ENCODE measurements at regions not wholly inside any gene's neighbourhood (a gene's known extent, or its start where the extent isn't known, plus 50 kb on each side); places are given as distances from the start of the nearest gene placed in this dataset.

GRCh38 chr4:27387711-27388110 lies 527.1 kb downstream of the STIM2 start:
- Histone ChIP-seq H3K4me1 (ENCODE audit: control insufficient read depth in 2 of 3, insufficient read depth in 2 of 3, low read depth in 1 of 3, low read length in 3 of 3) (no peaks in the 10 kb centered on the region), H3K9ac (ENCODE audit: low read length in 3 of 3) (no peak overlapping the region), H3K36me3 (ENCODE audit: control insufficient read depth in 2 of 3, insufficient read depth in 3 of 3, low read length in 3 of 3) (no peaks in the 10 kb centered on the region), H3K27ac (ENCODE audit: low read depth in 2 of 2, low read length in 2 of 2) (no peak overlapping the region), H3K9me3 (ENCODE audit: control insufficient read depth in 2 of 3, insufficient read depth in 1 of 3, low read length in 3 of 3) (no peaks in the 10 kb centered on the region), H3K27me3 (ENCODE audit: control insufficient read depth, insufficient read depth, low read length) (no peaks in the 10 kb centered on the region), H3K4me3 (ENCODE audit: low read length in 3 of 3) (no peak overlapping the region)
- DNase-seq (no peak), FAIRE-seq (no peak)
- TF ChIP-seq, protein P1, sequence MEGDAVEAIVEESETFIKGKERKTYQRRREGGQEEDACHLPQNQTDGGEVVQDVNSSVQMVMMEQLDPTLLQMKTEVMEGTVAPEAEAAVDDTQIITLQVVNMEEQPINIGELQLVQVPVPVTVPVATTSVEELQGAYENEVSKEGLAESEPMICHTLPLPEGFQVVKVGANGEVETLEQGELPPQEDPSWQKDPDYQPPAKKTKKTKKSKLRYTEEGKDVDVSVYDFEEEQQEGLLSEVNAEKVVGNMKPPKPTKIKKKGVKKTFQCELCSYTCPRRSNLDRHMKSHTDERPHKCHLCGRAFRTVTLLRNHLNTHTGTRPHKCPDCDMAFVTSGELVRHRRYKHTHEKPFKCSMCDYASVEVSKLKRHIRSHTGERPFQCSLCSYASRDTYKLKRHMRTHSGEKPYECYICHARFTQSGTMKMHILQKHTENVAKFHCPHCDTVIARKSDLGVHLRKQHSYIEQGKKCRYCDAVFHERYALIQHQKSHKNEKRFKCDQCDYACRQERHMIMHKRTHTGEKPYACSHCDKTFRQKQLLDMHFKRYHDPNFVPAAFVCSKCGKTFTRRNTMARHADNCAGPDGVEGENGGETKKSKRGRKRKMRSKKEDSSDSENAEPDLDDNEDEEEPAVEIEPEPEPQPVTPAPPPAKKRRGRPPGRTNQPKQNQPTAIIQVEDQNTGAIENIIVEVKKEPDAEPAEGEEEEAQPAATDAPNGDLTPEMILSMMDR (IDR thresholded peaks at IDR 0.05; ENCODE audit: borderline replicate concordance, extremely low read depth, insufficient read depth) = no peak
- intact Hi-C loops (cut with DNase I) = no loop called here

DNA sequence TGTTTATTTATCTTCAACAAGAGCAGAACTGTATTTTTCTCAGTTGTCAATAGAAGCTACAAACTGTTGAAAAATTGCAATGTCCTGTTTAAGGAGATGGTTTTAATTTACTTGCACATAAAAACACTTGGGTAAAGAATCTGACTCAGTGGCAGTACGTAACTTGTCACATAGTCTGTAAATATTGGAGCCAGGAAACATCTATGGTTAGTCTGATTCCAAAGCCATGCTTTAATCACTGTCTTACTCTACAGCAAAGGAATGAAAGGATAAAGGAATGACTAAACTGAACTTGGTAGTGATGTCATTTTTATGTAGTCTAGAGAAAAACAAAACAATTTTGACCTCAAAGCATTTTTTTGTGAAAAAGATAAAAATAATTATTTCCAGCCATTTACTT lies 537.2 kb downstream of the STIM2 start:
- H3K27me3 ChIP-seq (ENCODE audit: control insufficient read depth, insufficient read depth, low read length) = no peaks in the 10 kb centered on the region
- no peak overlapping the region for H3K4me3 ChIP-seq (ENCODE audit: low read length in 3 of 3)
- no peak overlapping the region for H3K9ac ChIP-seq (ENCODE audit: low read length in 3 of 3)
- TF ChIP-seq, protein P1 (IDR thresholded peaks at IDR 0.05; ENCODE audit: borderline replicate concordance, extremely low read depth, insufficient read depth) = no peak
- no peak for DNase-seq
- H3K9me3 ChIP-seq (ENCODE audit: control insufficient read depth in 2 of 3, insufficient read depth in 1 of 3, low read length in 3 of 3) = no peaks in the 10 kb centered on the region
- no peaks in the 10 kb centered on the region for H3K36me3 ChIP-seq (ENCODE audit: control insufficient read depth in 2 of 3, insufficient read depth in 3 of 3, low read length in 3 of 3)
- H3K4me1 ChIP-seq (ENCODE audit: control insufficient read depth in 2 of 3, insufficient read depth in 2 of 3, low read depth in 1 of 3, low read length in 3 of 3) = no peaks in the 10 kb centered on the region
- FAIRE-seq = no peak
- no peak overlapping the region for H3K27ac ChIP-seq (ENCODE audit: low read depth in 2 of 2, low read length in 2 of 2)
- intact Hi-C loops (cut with DNase I) = no loop called here

DNA sequence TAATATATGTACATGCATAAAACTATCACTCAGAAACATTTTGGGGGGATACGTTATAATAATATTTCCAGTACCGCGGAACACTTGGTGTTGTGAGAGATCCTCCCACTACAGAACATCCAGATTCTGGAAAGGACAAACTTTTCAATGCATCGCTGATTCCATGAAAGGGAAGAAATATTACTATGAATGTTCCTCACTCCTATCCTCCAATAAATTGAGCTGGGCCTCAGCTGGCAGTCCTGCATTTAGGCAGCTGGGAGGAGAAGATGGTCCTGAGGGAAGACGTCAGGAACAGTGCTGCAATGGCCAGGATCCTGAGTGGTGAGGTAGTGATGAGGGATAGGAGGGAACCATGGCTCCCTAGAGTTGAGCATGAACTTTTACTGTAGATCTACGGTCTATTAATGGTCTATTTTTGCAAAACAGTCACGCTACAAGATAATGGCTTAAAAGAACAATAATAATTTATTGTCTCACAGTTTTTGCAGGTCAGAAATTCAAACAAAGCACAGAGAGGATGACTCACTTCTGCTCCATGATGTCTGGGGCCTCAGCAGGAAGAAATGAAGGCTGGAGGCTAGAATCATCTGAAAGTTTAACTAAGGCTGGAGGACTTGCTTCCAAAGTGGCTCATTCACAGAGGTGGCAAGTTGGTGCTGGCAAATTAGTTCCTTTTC lies 538.1 kb downstream of the STIM2 start:
- no peak for FAIRE-seq
- Histone ChIP-seq H3K4me1 (ENCODE audit: control insufficient read depth in 2 of 3, insufficient read depth in 2 of 3, low read depth in 1 of 3, low read length in 3 of 3) (no peaks in the 10 kb centered on the region), H3K36me3 (ENCODE audit: control insufficient read depth in 2 of 3, insufficient read depth in 3 of 3, low read length in 3 of 3) (no peaks in the 10 kb centered on the region), H3K4me3 (ENCODE audit: low read length in 3 of 3) (no peak overlapping the region), H3K9me3 (ENCODE audit: control insufficient read depth in 2 of 3, insufficient read depth in 1 of 3, low read length in 3 of 3) (no peaks in the 10 kb centered on the region), H3K27ac (ENCODE audit: low read depth in 2 of 2, low read length in 2 of 2) (no peak overlapping the region), H3K27me3 (ENCODE audit: control insufficient read depth, insufficient read depth, low read length) (no peaks in the 10 kb centered on the region), H3K9ac (ENCODE audit: low read length in 3 of 3) (no peak overlapping the region)
- peak in 1 of 5 donors; percentile 19 for DNase-seq
- intact Hi-C loops (cut with DNase I) = no loop called here
- TF ChIP-seq, protein P1 (IDR thresholded peaks at IDR 0.05; ENCODE audit: borderline replicate concordance, extremely low read depth, insufficient read depth) = no peak

GRCh38 chr4:27407616-27408015 lies 547.0 kb downstream of the STIM2 start:
- intact Hi-C loops (cut with DNase I) = no loop called here
- Histone ChIP-seq H3K36me3 (ENCODE audit: control insufficient read depth in 2 of 3, insufficient read depth in 3 of 3, low read length in 3 of 3) (no peaks in the 10 kb centered on the region), H3K27me3 (ENCODE audit: control insufficient read depth, insufficient read depth, low read length) (no peaks in the 10 kb centered on the region), H3K9ac (ENCODE audit: low read length in 3 of 3) (no peak overlapping the region), H3K4me1 (ENCODE audit: control insufficient read depth in 2 of 3, insufficient read depth in 2 of 3, low read depth in 1 of 3, low read length in 3 of 3) (no peaks in the 10 kb centered on the region), H3K27ac (ENCODE audit: low read depth in 2 of 2, low read length in 2 of 2) (no peak overlapping the region), H3K4me3 (ENCODE audit: low read length in 3 of 3) (no peak overlapping the region), H3K9me3 (ENCODE audit: control insufficient read depth in 2 of 3, insufficient read depth in 1 of 3, low read length in 3 of 3) (peaks cover 0 to 7% (median 3%) of the 10 kb centered on the region in 3 donors)
- TF ChIP-seq, protein P1 (IDR thresholded peaks at IDR 0.05; ENCODE audit: borderline replicate concordance, extremely low read depth, insufficient read depth) = no peak
- no peak for FAIRE-seq
- no peak for DNase-seq
